ENCODE measurements at regions not wholly inside any gene's neighbourhood (a gene's known extent, or its start where the extent isn't known, plus 50 kb on each side); places are given as distances from the start of the nearest gene placed in this dataset.

DNA sequence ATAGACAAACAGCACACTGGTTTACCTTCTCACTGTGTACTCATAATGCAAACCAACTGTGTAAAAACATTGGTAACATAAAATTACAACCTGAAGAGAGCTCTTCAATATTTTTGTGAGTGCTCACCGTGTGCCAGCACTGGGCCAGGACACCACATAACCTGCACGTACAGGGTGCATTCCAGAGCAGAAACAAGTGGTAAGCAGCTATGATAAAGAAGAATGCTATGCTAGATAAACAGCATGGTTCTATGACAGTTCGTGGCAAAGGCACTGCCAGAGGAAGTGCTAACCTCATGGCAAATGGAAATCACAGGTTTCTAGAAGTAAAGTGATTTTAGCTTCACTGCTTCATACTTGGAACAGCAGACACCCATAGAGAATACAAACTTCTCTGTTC is 343.5 kb downstream of the MTX2 start:
- no peak for TF ChIP-seq CTCF (IDR thresholded peaks at IDR 0.05; ENCODE audit: borderline replicate concordance, insufficient read depth, low read depth, low read length)
- H3K4me3 ChIP-seq (ENCODE audit: low read depth, low read length): no peak overlapping the region

DNA sequence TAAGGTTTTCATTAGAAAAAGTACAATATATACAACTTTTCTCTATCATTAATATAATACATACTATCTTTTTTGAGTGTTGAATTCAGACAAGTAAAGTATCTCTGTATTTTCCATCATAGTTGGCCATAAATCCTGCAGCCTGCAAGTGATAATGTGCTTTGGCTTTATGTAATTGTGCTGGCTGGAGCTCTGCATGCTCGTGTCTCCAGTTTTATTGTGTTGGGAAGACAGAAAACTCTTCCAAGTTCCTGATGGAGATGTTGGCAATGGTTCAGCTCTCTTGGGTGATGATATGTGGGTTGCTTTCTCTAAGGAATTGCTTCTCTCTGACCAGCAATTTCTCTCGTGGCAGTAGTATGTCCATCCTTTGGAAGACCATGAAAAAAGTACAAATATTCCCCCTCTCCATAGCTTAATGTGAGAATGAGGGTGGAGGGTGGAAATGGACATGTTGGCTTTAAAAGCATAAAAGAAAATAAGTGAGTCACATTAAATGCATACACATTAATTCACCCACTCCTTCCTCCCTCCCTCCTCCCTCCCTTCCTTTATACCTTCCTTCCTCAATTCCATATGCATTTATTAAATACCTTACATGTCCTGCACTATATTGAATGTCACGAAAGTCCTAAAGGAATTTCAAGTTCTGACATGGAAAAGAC is 344.2 kb downstream of the MTX2 start:
- no peak overlapping the region for H3K4me3 ChIP-seq (ENCODE audit: low read depth, low read length)
- no peak for TF ChIP-seq CTCF (IDR thresholded peaks at IDR 0.05; ENCODE audit: borderline replicate concordance, insufficient read depth, low read depth, low read length)

- no peak for TF ChIP-seq CTCF (IDR thresholded peaks at IDR 0.05; ENCODE audit: borderline replicate concordance, insufficient read depth, low read depth, low read length)
- no peak overlapping the region for H3K4me3 ChIP-seq (ENCODE audit: low read depth, low read length)
Observed at GRCh38 chr2:176614049-176614448, 344.8 kb downstream of the MTX2 start.

- H3K4me3 ChIP-seq (ENCODE audit: low read depth, low read length): no peak overlapping the region
- TF ChIP-seq CTCF (IDR thresholded peaks at IDR 0.05; ENCODE audit: borderline replicate concordance, insufficient read depth, low read depth, low read length): no peak
Observed at GRCh38 chr2:176614930-176615329, 345.7 kb downstream of the MTX2 start.

GRCh38 chr2:176619504-176619903 is 350.3 kb downstream of the MTX2 start:
- no peak overlapping the region for H3K4me3 ChIP-seq (ENCODE audit: low read depth, low read length)
- TF ChIP-seq CTCF (IDR thresholded peaks at IDR 0.05; ENCODE audit: borderline replicate concordance, insufficient read depth, low read depth, low read length): no peak

- no peak overlapping the region for H3K4me3 ChIP-seq (ENCODE audit: low read depth, low read length)
- TF ChIP-seq CTCF (IDR thresholded peaks at IDR 0.05; ENCODE audit: borderline replicate concordance, insufficient read depth, low read depth, low read length): no peak
Observed at GRCh38 chr2:176621350-176621749, 352.1 kb downstream of the MTX2 start.

GRCh38 chr2:176622792-176623191 is 353.6 kb downstream of the MTX2 start:
- no peak overlapping the region for H3K4me3 ChIP-seq (ENCODE audit: low read depth, low read length)
- no peak for TF ChIP-seq CTCF (IDR thresholded peaks at IDR 0.05; ENCODE audit: borderline replicate concordance, insufficient read depth, low read depth, low read length)

Data from GM12875 (cell line).